Glutamatergic neuron (in vitro differentiated cells): ENCODE measurements at regions not wholly inside any gene's neighbourhood (a gene's known extent, or its start where the extent isn't known, plus 50 kb on each side); places are given as distances from the start of the nearest gene placed in this dataset.

Experiments used
- DNase-seq: peaks from one replicate; pipeline ENCODE4 v3.0.0; 2022
- H3K27ac Mint-ChIP-seq: one replicate; pipeline ENCODE4 v1.8.0; 2020; ENCODE audit warnings: mild to moderate bottlenecking, mixed read lengths, inconsistent platforms; ENCODE audit not compliant: unreplicated experiment
- H3K27me3 Mint-ChIP-seq: one replicate; pipeline ENCODE4 v1.8.0; 2020; ENCODE audit warnings: mild to moderate bottlenecking, moderate library complexity, mixed read lengths, inconsistent platforms; ENCODE audit not compliant: unreplicated experiment
- H3K36me3 Mint-ChIP-seq: one replicate; pipeline ENCODE4 v1.8.0; 2020; ENCODE audit warnings: mild to moderate bottlenecking, mixed read lengths, inconsistent platforms; ENCODE audit not compliant: unreplicated experiment
- H3K4me1 Mint-ChIP-seq: one replicate; pipeline ENCODE4 v1.8.0; 2020; ENCODE audit warnings: mild to moderate bottlenecking, low read depth, mixed read lengths, inconsistent platforms; ENCODE audit not compliant: unreplicated experiment
- H3K4me3 Mint-ChIP-seq: one replicate; pipeline ENCODE4 v1.8.0; 2020; ENCODE audit warnings: mild to moderate bottlenecking, mixed read lengths, inconsistent platforms; ENCODE audit not compliant: unreplicated experiment
- H3K9me3 Mint-ChIP-seq: one replicate; pipeline ENCODE4 v1.8.0; 2020; ENCODE audit warnings: mild to moderate bottlenecking, moderate library complexity, mixed read lengths, inconsistent platforms; ENCODE audit not compliant: unreplicated experiment
- TF ChIP-seq, protein P1 (sequence below): fragments of 200-600 bp; sonication (generic); IDR thresholded peaks from one replicate; pipeline ENCODE4 v1.5.0; 2021; ENCODE audit not compliant: partially characterized antibody, unreplicated experiment

DNA sequence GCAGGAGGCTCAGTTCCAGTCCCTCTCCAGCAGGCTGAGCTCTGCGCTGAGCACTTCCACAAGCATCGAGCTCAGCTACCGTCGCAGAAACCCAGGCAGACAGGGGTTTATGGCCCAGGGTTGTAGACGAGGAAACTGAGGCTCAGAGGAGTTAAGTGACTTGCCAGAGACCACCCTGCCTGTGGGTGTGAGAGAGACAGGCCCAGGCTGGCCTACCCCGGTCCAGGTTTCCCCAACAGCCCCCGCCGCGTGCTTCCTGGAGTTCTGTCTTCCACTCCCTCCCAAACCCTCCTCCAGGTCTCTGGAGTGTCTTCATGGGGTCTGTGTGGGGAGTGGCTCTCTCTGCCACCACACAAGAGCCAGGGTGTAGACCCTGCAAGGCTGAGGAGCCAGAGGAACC, 615.9 kb downstream of the PTPRU start:
- H3K4me3 Mint-ChIP-seq: no peak overlapping the region
- DNase-seq: no peak
- H3K27ac Mint-ChIP-seq: no peak overlapping the region
- H3K4me1 Mint-ChIP-seq: peaks cover 15% of the 10 kb centered on the region
- TF ChIP-seq, protein P1, sequence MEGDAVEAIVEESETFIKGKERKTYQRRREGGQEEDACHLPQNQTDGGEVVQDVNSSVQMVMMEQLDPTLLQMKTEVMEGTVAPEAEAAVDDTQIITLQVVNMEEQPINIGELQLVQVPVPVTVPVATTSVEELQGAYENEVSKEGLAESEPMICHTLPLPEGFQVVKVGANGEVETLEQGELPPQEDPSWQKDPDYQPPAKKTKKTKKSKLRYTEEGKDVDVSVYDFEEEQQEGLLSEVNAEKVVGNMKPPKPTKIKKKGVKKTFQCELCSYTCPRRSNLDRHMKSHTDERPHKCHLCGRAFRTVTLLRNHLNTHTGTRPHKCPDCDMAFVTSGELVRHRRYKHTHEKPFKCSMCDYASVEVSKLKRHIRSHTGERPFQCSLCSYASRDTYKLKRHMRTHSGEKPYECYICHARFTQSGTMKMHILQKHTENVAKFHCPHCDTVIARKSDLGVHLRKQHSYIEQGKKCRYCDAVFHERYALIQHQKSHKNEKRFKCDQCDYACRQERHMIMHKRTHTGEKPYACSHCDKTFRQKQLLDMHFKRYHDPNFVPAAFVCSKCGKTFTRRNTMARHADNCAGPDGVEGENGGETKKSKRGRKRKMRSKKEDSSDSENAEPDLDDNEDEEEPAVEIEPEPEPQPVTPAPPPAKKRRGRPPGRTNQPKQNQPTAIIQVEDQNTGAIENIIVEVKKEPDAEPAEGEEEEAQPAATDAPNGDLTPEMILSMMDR: no peak
- H3K9me3 Mint-ChIP-seq: peaks cover 3% of the 10 kb centered on the region
- no peaks in the 10 kb centered on the region for H3K36me3 Mint-ChIP-seq
- peaks cover 9% of the 10 kb centered on the region for H3K27me3 Mint-ChIP-seq

DNA sequence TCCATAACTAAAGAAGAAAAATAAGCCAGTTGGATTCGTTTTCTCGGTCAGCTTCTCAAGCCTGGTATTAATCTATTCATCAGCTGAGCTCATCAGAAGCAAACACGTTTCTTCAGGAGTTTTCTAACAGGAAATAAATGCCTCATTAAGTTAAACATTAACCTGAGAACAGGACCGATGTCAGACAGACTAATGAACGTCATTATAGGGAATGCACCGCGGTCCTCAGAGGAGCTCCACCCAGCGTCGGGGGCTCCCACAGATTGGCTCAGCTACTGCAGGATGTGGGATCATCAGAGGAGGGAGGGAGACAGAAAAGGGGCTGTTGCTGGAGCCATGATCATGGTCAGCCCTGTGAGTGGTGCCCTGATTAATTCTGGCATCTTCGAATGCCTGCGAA, 615.4 kb downstream of the PTPRU start:
- TF ChIP-seq, protein P1: no peak
- no peaks in the 10 kb centered on the region for H3K36me3 Mint-ChIP-seq
- peaks cover 15% of the 10 kb centered on the region for H3K4me1 Mint-ChIP-seq
- H3K27ac Mint-ChIP-seq: no peak overlapping the region
- no peak for DNase-seq
- peaks cover 6% of the 10 kb centered on the region for H3K27me3 Mint-ChIP-seq
- peaks cover 3% of the 10 kb centered on the region for H3K9me3 Mint-ChIP-seq
- no peak overlapping the region for H3K4me3 Mint-ChIP-seq

DNA sequence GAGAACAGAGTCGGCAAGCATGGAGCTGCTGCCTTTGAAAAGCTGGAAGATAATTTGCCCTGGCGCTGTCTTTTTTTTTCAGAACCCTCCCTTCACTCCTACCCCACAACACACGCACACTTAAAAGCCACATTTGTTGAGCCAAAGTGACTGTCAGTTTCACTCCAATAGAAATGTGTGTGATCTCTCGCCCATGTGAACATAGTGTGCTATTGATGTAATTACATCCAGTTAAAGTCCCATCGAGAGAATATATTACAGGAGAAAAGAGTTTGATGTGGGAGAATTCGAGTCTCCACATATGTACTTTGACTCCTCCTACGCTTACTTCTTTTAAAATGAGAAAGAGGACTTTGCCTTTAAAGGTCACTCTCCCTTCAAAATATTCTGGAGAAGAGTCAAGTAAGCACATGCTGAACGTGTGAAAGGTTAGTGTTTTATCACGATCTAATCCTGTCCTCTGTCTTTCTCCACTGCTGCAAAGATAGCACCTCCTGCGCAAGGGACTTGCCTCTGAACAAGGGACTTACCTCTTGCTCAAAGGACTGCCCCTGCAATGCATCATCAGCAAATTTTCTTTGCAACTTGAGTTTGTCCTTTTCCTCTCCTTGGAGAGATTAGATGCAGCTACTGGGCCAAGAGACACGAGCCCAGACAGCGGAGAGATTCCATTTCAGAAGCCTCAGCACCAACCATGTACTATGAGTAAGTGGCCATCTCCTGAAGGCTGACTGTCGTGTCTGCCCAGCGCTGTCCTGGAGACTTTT, 613.9 kb downstream of the PTPRU start:
- DNase-seq: no peak
- TF ChIP-seq, protein P1: no peak
- peaks cover 6% of the 10 kb centered on the region for H3K27me3 Mint-ChIP-seq
- no peak overlapping the region for H3K27ac Mint-ChIP-seq
- peaks cover 11% of the 10 kb centered on the region for H3K4me1 Mint-ChIP-seq
- H3K4me3 Mint-ChIP-seq: no peak overlapping the region
- peaks cover 3% of the 10 kb centered on the region for H3K9me3 Mint-ChIP-seq
- no peaks in the 10 kb centered on the region for H3K36me3 Mint-ChIP-seq

- Mint-ChIP-seq H3K27me3 (peaks cover 6% of the 10 kb centered on the region), H3K4me1 (peaks cover 8% of the 10 kb centered on the region), H3K36me3 (no peaks in the 10 kb centered on the region), H3K9me3 (peaks cover 3% of the 10 kb centered on the region), H3K4me3 (no peak overlapping the region), H3K27ac (no peak overlapping the region)
- peak; percentile 48 for DNase-seq
- TF ChIP-seq, protein P1: peak; percentile 58
Observed at GRCh38 chr1:29849038-29849750, 612.9 kb downstream of the PTPRU start.

- peaks cover 9% of the 10 kb centered on the region for H3K9me3 Mint-ChIP-seq
- TF ChIP-seq, protein P1: no peak
- peaks cover 1% of the 10 kb centered on the region for H3K27me3 Mint-ChIP-seq
- no peak overlapping the region for H3K4me3 Mint-ChIP-seq
- DNase-seq: no peak
- peaks cover 16% of the 10 kb centered on the region for H3K36me3 Mint-ChIP-seq
- peaks cover 6% of the 10 kb centered on the region for H3K4me1 Mint-ChIP-seq
- H3K27ac Mint-ChIP-seq: no peak overlapping the region
Observed at GRCh38 chr1:29845910-29846309, 609.6 kb downstream of the PTPRU start.
